NCI-H510A treated with DMSO at 0.1 percent for 48 hours (cell line): ENCODE measurements at regions not wholly inside any gene's neighbourhood (a gene's known extent, or its start where the extent isn't known, plus 50 kb on each side); places are given as distances from the start of the nearest gene placed in this dataset.
A peak's percentile ranks its signal among the peaks of the same experiment; 100 is the strongest.

Experiments
- DNase-seq: peaks from one replicate; lab custom pipeline; 2025; lab: John Stamatoyannopoulos, UW

GRCh38 chr13:106882246-106882645, 314.3 kb upstream of the ARGLU1 start:
- no peak for DNase-seq

- no peak for DNase-seq
These were observed 311.9 kb upstream of the ARGLU1 start for GRCh38 chr13:106879806-106880205.

GRCh38 chr13:106874323-106874722, 306.4 kb upstream of the ARGLU1 start:
- no peak for DNase-seq

GRCh38 chr13:106873810-106874209, 305.9 kb upstream of the ARGLU1 start:
- no peak for DNase-seq

GRCh38 chr13:106867249-106867648, 299.3 kb upstream of the ARGLU1 start:
- no peak for DNase-seq

GRCh38 chr13:106865716-106866440, 297.9 kb upstream of the ARGLU1 start:
- DNase-seq: no peak

- DNase-seq: no peak
These were observed 291.6 kb upstream of the ARGLU1 start for GRCh38 chr13:106859533-106859904.

GRCh38 chr13:106858903-106859532, 291.1 kb upstream of the ARGLU1 start:
- peak; percentile 18 for DNase-seq

GRCh38 chr13:106852436-106852835, 284.5 kb upstream of the ARGLU1 start:
- DNase-seq: no peak

GRCh38 chr13:106850973-106851650, 283.2 kb upstream of the ARGLU1 start:
- no peak for DNase-seq

GRCh38 chr13:106846571-106847448, 278.9 kb upstream of the ARGLU1 start:
- no peak for DNase-seq

- no peak for DNase-seq
These were observed 268.4 kb upstream of the ARGLU1 start for GRCh38 chr13:106836186-106836802.

- no peak for DNase-seq
These were observed 267.5 kb upstream of the ARGLU1 start for GRCh38 chr13:106835477-106835876.

- no peak for DNase-seq
These were observed 254.0 kb upstream of the ARGLU1 start for GRCh38 chr13:106821979-106822378.

GRCh38 chr13:106819413-106820180, 251.7 kb upstream of the ARGLU1 start:
- DNase-seq: no peak

GRCh38 chr13:106818971-106819370, 251.0 kb upstream of the ARGLU1 start:
- no peak for DNase-seq

- no peak for DNase-seq
These were observed 247.6 kb upstream of the ARGLU1 start for GRCh38 chr13:106815545-106815944.

- no peak for DNase-seq
These were observed 246.5 kb upstream of the ARGLU1 start for GRCh38 chr13:106814463-106814862.

- no peak for DNase-seq
These were observed 242.1 kb upstream of the ARGLU1 start for GRCh38 chr13:106810069-106810468.

- no peak for DNase-seq
These were observed 237.1 kb upstream of the ARGLU1 start for GRCh38 chr13:106804991-106805390.

GRCh38 chr13:106802917-106803316, 235.0 kb upstream of the ARGLU1 start:
- DNase-seq: no peak
